GM12891 (cell line): ENCODE measurements at regions not wholly inside any gene's neighbourhood (a gene's known extent, or its start where the extent isn't known, plus 50 kb on each side); places are given as distances from the start of the nearest gene placed in this dataset.

ENCODE experiments used
- POLR2A ChIP-seq: IDR thresholded peaks from 2 replicates; pipeline ENCODE4 v1.6.1; 2011; ENCODE audit warnings: low read depth, low read length, control low read depth
- POLR2AphosphoS5 ChIP-seq: IDR thresholded peaks from 2 replicates; pipeline ENCODE4 v1.6.1; 2011; ENCODE audit warnings: low read depth, low read length, control low read depth
- TAF1 ChIP-seq: IDR thresholded peaks from 2 replicates; pipeline ENCODE4 v1.6.1; 2011; ENCODE audit warnings: low read depth, low read length, control low read depth

DNA sequence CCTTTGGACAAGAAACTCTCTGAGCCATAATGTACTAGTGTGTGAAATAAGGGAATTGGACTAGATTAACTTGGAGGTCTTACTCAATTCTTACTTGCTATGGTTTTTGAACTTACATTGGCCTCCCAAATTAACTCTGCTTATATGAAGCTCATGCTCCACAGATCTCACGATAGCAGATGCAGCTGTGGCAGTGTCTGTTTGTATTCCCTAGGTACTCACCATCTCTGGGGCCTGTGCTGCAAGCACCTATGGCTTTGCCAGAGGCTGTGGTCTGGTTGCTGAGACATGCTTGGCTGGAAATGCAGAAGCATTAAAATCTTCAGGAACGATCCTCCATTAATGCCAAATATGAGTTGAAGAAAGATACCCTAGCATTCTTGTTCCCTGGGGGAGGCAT lies 112.8 kb downstream of the MSL3 start:
- TF ChIP-seq POLR2A (no peak), POLR2AphosphoS5 (no peak), TAF1 (no peak)
